SK-N-SH treated with all-trans-retinoic acid at 6 μM for 48 hours (cell line): ENCODE measurements at regions not wholly inside any gene's neighbourhood (a gene's known extent, or its start where the extent isn't known, plus 50 kb on each side); places are given as distances from the start of the nearest gene placed in this dataset.

Source experiments
- ZNF8 ChIP-seq: fragments of 450-650 bp; formaldehyde crosslinking; IDR thresholded peaks from 2 replicates; pipeline ENCODE4 v1.5.0; 2020; ENCODE audit warnings: mild to moderate bottlenecking, moderate library complexity
- TF ChIP-seq, protein P1 (sequence below): fragments of 250-450 bp; sonication (Bioruptor Pico); IDR thresholded peaks from 2 replicates; pipeline ENCODE4 v1.8.0; 2020; ENCODE audit warnings: mild to moderate bottlenecking, moderate library complexity, borderline replicate concordance
- TF ChIP-seq, protein P2 (sequence below): fragments of 250-450 bp; sonication (Bioruptor Pico); IDR thresholded peaks from 2 replicates; pipeline ENCODE4 v1.5.0; 2020; ENCODE audit warnings: mild to moderate bottlenecking, moderate library complexity
- TF ChIP-seq, protein P3 (sequence below): fragments of 250-450 bp; sonication (Bioruptor Pico); IDR thresholded peaks from 2 replicates; pipeline ENCODE4 v1.5.1; 2020; ENCODE audit warnings: low read depth, mild to moderate bottlenecking, moderate library complexity

DNA sequence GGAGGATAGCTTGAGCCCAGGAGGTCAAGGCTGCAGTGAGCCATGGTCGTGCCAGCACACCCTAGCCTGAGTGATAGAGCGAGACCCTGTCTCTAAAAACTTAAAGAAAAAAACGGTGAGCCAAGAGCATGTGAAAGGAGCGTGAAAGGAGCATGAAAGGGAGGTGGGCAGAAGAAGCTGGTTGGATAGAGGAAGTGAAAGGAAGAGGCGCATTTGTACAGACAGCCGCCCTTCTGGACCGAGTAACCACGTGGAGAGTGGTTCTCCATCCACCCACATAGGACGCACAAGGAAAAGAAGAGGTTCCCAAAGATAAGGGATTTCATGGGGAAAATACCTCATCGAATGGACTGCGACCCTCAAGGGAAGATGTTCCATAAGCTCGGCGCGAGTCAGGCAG, 60.4 kb upstream of the IFNAR2 start:
- TF ChIP-seq ZNF8 (CRISPR knock-in tag) = no peak
- TF ChIP-seq, protein P1, sequence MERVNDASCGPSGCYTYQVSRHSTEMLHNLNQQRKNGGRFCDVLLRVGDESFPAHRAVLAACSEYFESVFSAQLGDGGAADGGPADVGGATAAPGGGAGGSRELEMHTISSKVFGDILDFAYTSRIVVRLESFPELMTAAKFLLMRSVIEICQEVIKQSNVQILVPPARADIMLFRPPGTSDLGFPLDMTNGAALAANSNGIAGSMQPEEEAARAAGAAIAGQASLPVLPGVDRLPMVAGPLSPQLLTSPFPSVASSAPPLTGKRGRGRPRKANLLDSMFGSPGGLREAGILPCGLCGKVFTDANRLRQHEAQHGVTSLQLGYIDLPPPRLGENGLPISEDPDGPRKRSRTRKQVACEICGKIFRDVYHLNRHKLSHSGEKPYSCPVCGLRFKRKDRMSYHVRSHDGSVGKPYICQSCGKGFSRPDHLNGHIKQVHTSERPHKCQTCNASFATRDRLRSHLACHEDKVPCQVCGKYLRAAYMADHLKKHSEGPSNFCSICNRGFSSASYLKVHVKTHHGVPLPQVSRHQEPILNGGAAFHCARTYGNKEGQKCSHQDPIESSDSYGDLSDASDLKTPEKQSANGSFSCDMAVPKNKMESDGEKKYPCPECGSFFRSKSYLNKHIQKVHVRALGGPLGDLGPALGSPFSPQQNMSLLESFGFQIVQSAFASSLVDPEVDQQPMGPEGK (CRISPR knock-in tag) = no peak
- TF ChIP-seq, protein P2, sequence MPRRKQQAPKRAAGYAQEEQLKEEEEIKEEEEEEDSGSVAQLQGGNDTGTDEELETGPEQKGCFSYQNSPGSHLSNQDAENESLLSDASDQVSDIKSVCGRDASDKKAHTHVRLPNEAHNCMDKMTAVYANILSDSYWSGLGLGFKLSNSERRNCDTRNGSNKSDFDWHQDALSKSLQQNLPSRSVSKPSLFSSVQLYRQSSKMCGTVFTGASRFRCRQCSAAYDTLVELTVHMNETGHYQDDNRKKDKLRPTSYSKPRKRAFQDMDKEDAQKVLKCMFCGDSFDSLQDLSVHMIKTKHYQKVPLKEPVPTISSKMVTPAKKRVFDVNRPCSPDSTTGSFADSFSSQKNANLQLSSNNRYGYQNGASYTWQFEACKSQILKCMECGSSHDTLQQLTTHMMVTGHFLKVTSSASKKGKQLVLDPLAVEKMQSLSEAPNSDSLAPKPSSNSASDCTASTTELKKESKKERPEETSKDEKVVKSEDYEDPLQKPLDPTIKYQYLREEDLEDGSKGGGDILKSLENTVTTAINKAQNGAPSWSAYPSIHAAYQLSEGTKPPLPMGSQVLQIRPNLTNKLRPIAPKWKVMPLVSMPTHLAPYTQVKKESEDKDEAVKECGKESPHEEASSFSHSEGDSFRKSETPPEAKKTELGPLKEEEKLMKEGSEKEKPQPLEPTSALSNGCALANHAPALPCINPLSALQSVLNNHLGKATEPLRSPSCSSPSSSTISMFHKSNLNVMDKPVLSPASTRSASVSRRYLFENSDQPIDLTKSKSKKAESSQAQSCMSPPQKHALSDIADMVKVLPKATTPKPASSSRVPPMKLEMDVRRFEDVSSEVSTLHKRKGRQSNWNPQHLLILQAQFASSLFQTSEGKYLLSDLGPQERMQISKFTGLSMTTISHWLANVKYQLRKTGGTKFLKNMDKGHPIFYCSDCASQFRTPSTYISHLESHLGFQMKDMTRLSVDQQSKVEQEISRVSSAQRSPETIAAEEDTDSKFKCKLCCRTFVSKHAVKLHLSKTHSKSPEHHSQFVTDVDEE (CRISPR knock-in tag) = no peak
- TF ChIP-seq, protein P3, sequence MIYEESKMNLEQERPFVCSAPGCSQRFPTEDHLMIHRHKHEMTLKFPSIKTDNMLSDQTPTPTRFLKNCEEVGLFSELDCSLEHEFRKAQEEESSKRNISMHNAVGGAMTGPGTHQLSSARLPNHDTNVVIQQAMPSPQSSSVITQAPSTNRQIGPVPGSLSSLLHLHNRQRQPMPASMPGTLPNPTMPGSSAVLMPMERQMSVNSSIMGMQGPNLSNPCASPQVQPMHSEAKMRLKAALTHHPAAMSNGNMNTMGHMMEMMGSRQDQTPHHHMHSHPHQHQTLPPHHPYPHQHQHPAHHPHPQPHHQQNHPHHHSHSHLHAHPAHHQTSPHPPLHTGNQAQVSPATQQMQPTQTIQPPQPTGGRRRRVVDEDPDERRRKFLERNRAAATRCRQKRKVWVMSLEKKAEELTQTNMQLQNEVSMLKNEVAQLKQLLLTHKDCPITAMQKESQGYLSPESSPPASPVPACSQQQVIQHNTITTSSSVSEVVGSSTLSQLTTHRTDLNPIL (CRISPR knock-in tag) = no peak
